PC-3 (cell line): ENCODE measurements at regions not wholly inside any gene's neighbourhood (a gene's known extent, or its start where the extent isn't known, plus 50 kb on each side); places are given as distances from the start of the nearest gene placed in this dataset.

Experiments used
- CTCF ChIP-seq: fragments of 300-600 bp; sonication (generic); conservative IDR thresholded peaks from 2 replicates; pipeline ENCODE4 v1.5.1; 2017; ENCODE audit warnings: antibody characterized with exemption, low read depth, mild to moderate bottlenecking, low read length
- EZH2 ChIP-seq: fragments of 300-600 bp; sonication (generic); IDR thresholded peaks from one replicate; pipeline ENCODE4 v1.6.1; 2017; ENCODE audit warnings: antibody characterized with exemption, mild to moderate bottlenecking, low read length; ENCODE audit not compliant: unreplicated experiment
- EZH2phosphoT487 ChIP-seq: fragments of 300-600 bp; sonication (generic); IDR thresholded peaks from 2 replicates; pipeline ENCODE4 v1.6.1; 2018; ENCODE audit warnings: mild to moderate bottlenecking, antibody characterized with exemption, low read length, borderline replicate concordance

- TF ChIP-seq CTCF (no peak), EZH2phosphoT487 (no peak), EZH2 (no peak)
These were observed 1686.5 kb upstream of the ACO1 start for GRCh38 chr9:30697958-30698357.
